ENCODE measurements at regions not wholly inside any gene's neighbourhood (a gene's known extent, or its start where the extent isn't known, plus 50 kb on each side); places are given as distances from the start of the nearest gene placed in this dataset.

DNA sequence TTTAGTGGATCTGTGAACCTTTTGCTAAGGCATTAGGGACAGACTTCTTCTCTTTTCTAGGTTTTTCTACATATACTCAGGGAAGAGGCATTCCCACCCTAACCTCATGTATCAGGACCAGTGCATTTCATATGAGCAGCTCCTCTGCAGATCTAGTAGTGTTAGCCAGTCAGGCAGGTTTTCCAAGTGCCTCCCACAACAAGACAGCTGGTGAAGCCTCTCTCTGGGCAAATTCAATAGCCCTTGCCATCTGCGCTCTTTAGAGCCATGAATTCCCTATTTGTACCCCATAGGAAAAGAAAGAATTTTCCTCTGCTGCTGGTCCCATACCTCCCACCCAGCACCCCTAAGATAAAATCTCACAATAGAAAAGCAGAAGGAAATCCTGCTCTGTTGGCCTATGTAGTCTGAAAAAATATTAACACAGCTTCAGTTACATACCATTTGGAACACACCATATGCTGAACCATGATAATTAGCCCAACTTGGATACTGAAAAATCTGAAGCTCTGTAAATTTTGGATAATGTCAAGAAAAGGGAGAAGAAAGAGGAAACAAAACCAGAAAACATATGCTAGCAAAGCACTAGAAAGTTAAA, 1354.6 kb upstream of the NRXN1 start:
- no peaks in the 10 kb centered on the region for H3K9me3 Mint-ChIP-seq (ENCODE audit: unreplicated experiment)
- H3K27me3 Mint-ChIP-seq (ENCODE audit: insufficient read depth, unreplicated experiment), result no peaks in the 10 kb centered on the region
- H3K36me3 Mint-ChIP-seq (ENCODE audit: insufficient read depth, unreplicated experiment), result no peaks in the 10 kb centered on the region
- BruUV-seq (replicated peaks), result no TSS peak
- H3K27ac Mint-ChIP-seq (ENCODE audit: low read depth, unreplicated experiment), result no peak overlapping the region
- ChIA-PET CTCF (interaction anchor here (0.6 kb wide), 2 partner anchors 1851 to 1897 kb away, joined by 3 read pairs; no protein-coding TSS in a partner anchor), POLR2A (no interaction called here)
- H3K4me3 Mint-ChIP-seq (ENCODE audit: unreplicated experiment), result no peak overlapping the region
- intact Hi-C loops (cut with micrococcal nuclease), result no loop called here
- H3K4me1 Mint-ChIP-seq (ENCODE audit: insufficient read depth, unreplicated experiment), result no peaks in the 10 kb centered on the region
- TF ChIP-seq, protein P1, sequence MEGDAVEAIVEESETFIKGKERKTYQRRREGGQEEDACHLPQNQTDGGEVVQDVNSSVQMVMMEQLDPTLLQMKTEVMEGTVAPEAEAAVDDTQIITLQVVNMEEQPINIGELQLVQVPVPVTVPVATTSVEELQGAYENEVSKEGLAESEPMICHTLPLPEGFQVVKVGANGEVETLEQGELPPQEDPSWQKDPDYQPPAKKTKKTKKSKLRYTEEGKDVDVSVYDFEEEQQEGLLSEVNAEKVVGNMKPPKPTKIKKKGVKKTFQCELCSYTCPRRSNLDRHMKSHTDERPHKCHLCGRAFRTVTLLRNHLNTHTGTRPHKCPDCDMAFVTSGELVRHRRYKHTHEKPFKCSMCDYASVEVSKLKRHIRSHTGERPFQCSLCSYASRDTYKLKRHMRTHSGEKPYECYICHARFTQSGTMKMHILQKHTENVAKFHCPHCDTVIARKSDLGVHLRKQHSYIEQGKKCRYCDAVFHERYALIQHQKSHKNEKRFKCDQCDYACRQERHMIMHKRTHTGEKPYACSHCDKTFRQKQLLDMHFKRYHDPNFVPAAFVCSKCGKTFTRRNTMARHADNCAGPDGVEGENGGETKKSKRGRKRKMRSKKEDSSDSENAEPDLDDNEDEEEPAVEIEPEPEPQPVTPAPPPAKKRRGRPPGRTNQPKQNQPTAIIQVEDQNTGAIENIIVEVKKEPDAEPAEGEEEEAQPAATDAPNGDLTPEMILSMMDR (IDR thresholded peaks at IDR 0.05; ENCODE audit: unreplicated experiment), result no peak
- no peak for DNase-seq (ENCODE audit: unreplicated experiment)

GRCh38 chr2:52383541-52383940, 1351.6 kb upstream of the NRXN1 start:
- ChIA-PET POLR2A (no interaction called here), CTCF (no interaction called here)
- Mint-ChIP-seq H3K4me3 (ENCODE audit: unreplicated experiment) (no peak overlapping the region), H3K27me3 (ENCODE audit: insufficient read depth, unreplicated experiment) (no peaks in the 10 kb centered on the region), H3K27ac (ENCODE audit: low read depth, unreplicated experiment) (no peak overlapping the region), H3K4me1 (ENCODE audit: insufficient read depth, unreplicated experiment) (no peaks in the 10 kb centered on the region), H3K9me3 (ENCODE audit: unreplicated experiment) (no peaks in the 10 kb centered on the region), H3K36me3 (ENCODE audit: insufficient read depth, unreplicated experiment) (no peaks in the 10 kb centered on the region)
- DNase-seq (ENCODE audit: unreplicated experiment), result no peak
- BruUV-seq (replicated peaks), result no TSS peak
- TF ChIP-seq, protein P1 (IDR thresholded peaks at IDR 0.05; ENCODE audit: unreplicated experiment), result no peak
- intact Hi-C loops (cut with micrococcal nuclease), result no loop called here

DNA sequence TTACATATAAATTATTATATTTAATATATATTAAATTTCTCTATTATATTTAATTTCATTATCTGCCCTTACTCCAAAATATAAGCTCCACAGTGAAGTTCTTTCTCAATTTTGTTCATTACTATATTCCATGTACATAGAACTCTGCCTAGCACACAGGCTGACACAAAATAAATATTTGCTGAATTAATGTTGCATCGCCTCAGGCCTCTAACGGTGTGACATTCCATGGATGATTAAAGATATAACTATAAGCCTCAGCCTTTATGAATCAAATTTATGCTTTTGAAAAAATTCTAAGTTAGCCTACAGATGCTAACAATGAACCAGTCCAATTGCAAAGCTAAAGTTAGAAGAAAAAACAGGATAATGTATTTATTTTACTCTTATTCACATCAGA, 1337.2 kb upstream of the NRXN1 start:
- no peak overlapping the region for H3K4me3 Mint-ChIP-seq (ENCODE audit: unreplicated experiment)
- no peak overlapping the region for H3K27ac Mint-ChIP-seq (ENCODE audit: low read depth, unreplicated experiment)
- H3K9me3 Mint-ChIP-seq (ENCODE audit: unreplicated experiment), result no peaks in the 10 kb centered on the region
- CTCF ChIA-PET, result no interaction called here
- intact Hi-C loops (cut with micrococcal nuclease), result no loop called here
- POLR2A ChIA-PET, result no interaction called here
- TF ChIP-seq, protein P1 (IDR thresholded peaks at IDR 0.05; ENCODE audit: unreplicated experiment), result no peak
- no peaks in the 10 kb centered on the region for H3K36me3 Mint-ChIP-seq (ENCODE audit: insufficient read depth, unreplicated experiment)
- DNase-seq (ENCODE audit: unreplicated experiment), result no peak
- BruUV-seq (replicated peaks), result no TSS peak
- H3K4me1 Mint-ChIP-seq (ENCODE audit: insufficient read depth, unreplicated experiment), result no peaks in the 10 kb centered on the region
- H3K27me3 Mint-ChIP-seq (ENCODE audit: insufficient read depth, unreplicated experiment), result no peaks in the 10 kb centered on the region

DNA sequence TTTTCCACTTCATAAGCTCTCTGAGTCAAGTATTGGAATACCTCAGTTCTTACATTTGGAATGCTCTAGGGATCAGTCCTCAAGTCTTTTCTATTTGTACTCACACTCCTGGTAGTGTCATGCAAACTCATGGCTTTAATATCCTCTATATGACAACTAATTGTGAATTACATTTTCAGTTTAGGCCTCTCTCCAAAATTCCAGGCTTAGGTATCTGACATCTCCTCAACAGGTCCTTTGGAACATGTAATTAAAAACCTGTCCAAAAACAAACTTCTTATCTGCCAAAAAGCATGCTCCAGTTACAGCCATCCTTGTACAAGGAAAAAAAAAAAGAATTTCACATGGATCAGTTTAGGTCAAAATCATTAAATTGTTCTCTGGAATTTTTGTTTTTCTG, 1336.2 kb upstream of the NRXN1 start:
- H3K27me3 Mint-ChIP-seq (ENCODE audit: insufficient read depth, unreplicated experiment), result no peaks in the 10 kb centered on the region
- intact Hi-C loops (cut with micrococcal nuclease), result no loop called here

More for the DNA sequence above, 1336.2 kb upstream of the NRXN1 start:
- POLR2A ChIA-PET, result no interaction called here
- no TSS peak for BruUV-seq (replicated peaks)
- DNase-seq (ENCODE audit: unreplicated experiment), result no peak
- CTCF ChIA-PET, result interaction anchor here (1.1 kb wide), 1 partner anchor 25 kb away, joined by 4 read pairs; no protein-coding TSS in a partner anchor
- Mint-ChIP-seq H3K9me3 (ENCODE audit: unreplicated experiment) (no peaks in the 10 kb centered on the region), H3K4me1 (ENCODE audit: insufficient read depth, unreplicated experiment) (no peaks in the 10 kb centered on the region), H3K4me3 (ENCODE audit: unreplicated experiment) (no peak overlapping the region), H3K36me3 (ENCODE audit: insufficient read depth, unreplicated experiment) (no peaks in the 10 kb centered on the region), H3K27ac (ENCODE audit: low read depth, unreplicated experiment) (no peak overlapping the region)
- TF ChIP-seq, protein P1 (IDR thresholded peaks at IDR 0.05; ENCODE audit: unreplicated experiment), result no peak
